ENCODE measurements at regions not wholly inside any gene's neighbourhood (a gene's known extent, or its start where the extent isn't known, plus 50 kb on each side); places are given as distances from the start of the nearest gene placed in this dataset.
"Not testable (repeated sequence)": the region's sequence is repeated elsewhere in the genome, so short reads cannot be mapped to it uniquely, and the experiment has no call there.

- DNase-seq (ENCODE audit: low read depth): no peak
Measured at GRCh38 chr4:100026066-100026465, 76.0 kb upstream of the H2AZ1 start.

GRCh38 chr4:100023800-100024199, 73.7 kb upstream of the H2AZ1 start:
- no peak for DNase-seq (ENCODE audit: low read depth)

GRCh38 chr4:100022792-100023222, 72.7 kb upstream of the H2AZ1 start:
- no peak for DNase-seq (ENCODE audit: low read depth)

GRCh38 chr4:100019821-100020220, 69.7 kb upstream of the H2AZ1 start:
- no peak for DNase-seq (ENCODE audit: low read depth)

GRCh38 chr4:100017637-100018310, 67.7 kb upstream of the H2AZ1 start:
- DNase-seq (ENCODE audit: low read depth): no peak

- no peak for DNase-seq (ENCODE audit: low read depth)
Measured at GRCh38 chr4:100016191-100016590, 66.1 kb upstream of the H2AZ1 start.

- no peak for DNase-seq (ENCODE audit: low read depth)
Measured at GRCh38 chr4:100014616-100015015, 64.5 kb upstream of the H2AZ1 start.

GRCh38 chr4:100009490-100009889, 59.4 kb upstream of the H2AZ1 start:
- DNase-seq (ENCODE audit: low read depth): no peak

- no peak for DNase-seq (ENCODE audit: low read depth)
Measured at GRCh38 chr4:100008048-100008447, 58.0 kb upstream of the H2AZ1 start.

- DNase-seq (ENCODE audit: low read depth): not testable (repeated sequence)
Measured at GRCh38 chr4:100006161-100006560, 56.1 kb upstream of the H2AZ1 start.

All from fibroblast of the conjunctiva (primary cell).